ENCODE measurements at regions not wholly inside any gene's neighbourhood (a gene's known extent, or its start where the extent isn't known, plus 50 kb on each side); places are given as distances from the start of the nearest gene placed in this dataset.
"Not testable (repeated sequence)": the region's sequence is repeated elsewhere in the genome, so short reads cannot be mapped to it uniquely, and the experiment has no call there.

GRCh38 chr3:35064761-35065160 lies 574.6 kb upstream of the ARPP21 start:
- DNase-seq, result no peak

GRCh38 chr3:35065891-35066290 lies 573.4 kb upstream of the ARPP21 start:
- DNase-seq, result no peak

- no peak for DNase-seq
These were observed 571.6 kb upstream of the ARPP21 start for GRCh38 chr3:35067750-35068149.

GRCh38 chr3:35070088-35070487 lies 569.2 kb upstream of the ARPP21 start:
- no peak for DNase-seq

- DNase-seq, result no peak
These were observed 567.6 kb upstream of the ARPP21 start for GRCh38 chr3:35071772-35072171.

- no peak for DNase-seq
These were observed 560.5 kb upstream of the ARPP21 start for GRCh38 chr3:35078780-35079179.

GRCh38 chr3:35079403-35079802 lies 559.9 kb upstream of the ARPP21 start:
- DNase-seq, result no peak

GRCh38 chr3:35081899-35082298 lies 557.4 kb upstream of the ARPP21 start:
- DNase-seq, result no peak

GRCh38 chr3:35088943-35089342 lies 550.4 kb upstream of the ARPP21 start:
- no peak for DNase-seq

- no peak for DNase-seq
These were observed 524.6 kb upstream of the ARPP21 start for GRCh38 chr3:35114686-35115085.

GRCh38 chr3:35120026-35120425 lies 519.3 kb upstream of the ARPP21 start:
- DNase-seq, result no peak

GRCh38 chr3:35137612-35138011 lies 501.7 kb upstream of the ARPP21 start:
- no peak for DNase-seq

GRCh38 chr3:35141406-35141805 lies 497.9 kb upstream of the ARPP21 start:
- DNase-seq, result no peak

GRCh38 chr3:35144011-35144410 lies 495.3 kb upstream of the ARPP21 start:
- no peak for DNase-seq

- not testable (repeated sequence) for DNase-seq
These were observed 492.9 kb upstream of the ARPP21 start for GRCh38 chr3:35146256-35147035.

- no peak for DNase-seq
These were observed 455.2 kb upstream of the ARPP21 start for GRCh38 chr3:35183927-35184675.

GRCh38 chr3:35184775-35185174 lies 454.6 kb upstream of the ARPP21 start:
- DNase-seq, result no peak

GRCh38 chr3:35187908-35188307 lies 451.4 kb upstream of the ARPP21 start:
- DNase-seq, result no peak

- DNase-seq, result no peak
These were observed 444.7 kb upstream of the ARPP21 start for GRCh38 chr3:35194666-35195065.

- DNase-seq, result no peak
These were observed 440.5 kb upstream of the ARPP21 start for GRCh38 chr3:35198857-35199256.

GRCh38 chr3:35200056-35200455 lies 439.3 kb upstream of the ARPP21 start:
- no peak for DNase-seq

- DNase-seq, result no peak
These were observed 438.1 kb upstream of the ARPP21 start for GRCh38 chr3:35201211-35201610.

GRCh38 chr3:35215525-35216500 lies 423.5 kb upstream of the ARPP21 start:
- DNase-seq, result no peak

All from NCI-H187 (cell line).